ELF-1 (cell line): ENCODE measurements at regions not wholly inside any gene's neighbourhood (a gene's known extent, or its start where the extent isn't known, plus 50 kb on each side); places are given as distances from the start of the nearest gene placed in this dataset.

Experiments used
- DNase-seq: peaks from one replicate; pipeline ENCODE4 v3.0.0-alpha.2; 2016; ENCODE audit warnings: low read depth, low spot score

DNA sequence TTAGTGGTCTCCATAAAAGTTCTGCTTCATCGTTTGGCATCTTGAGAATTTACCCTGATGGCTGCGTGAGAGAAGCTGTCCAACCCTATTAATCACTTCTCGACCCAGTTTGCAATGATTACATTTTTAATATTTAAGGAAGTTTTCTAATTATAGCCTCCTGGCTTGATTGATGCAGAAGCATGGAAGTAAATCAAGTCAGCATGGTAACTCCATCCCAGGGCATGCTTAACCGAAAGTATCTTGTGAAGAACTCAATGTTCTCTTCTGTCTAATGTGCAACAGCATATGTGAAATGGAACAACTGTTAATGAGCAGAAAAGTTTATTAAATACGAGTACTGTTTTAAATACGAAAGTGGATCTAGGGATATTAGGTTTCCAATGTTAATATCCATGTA is 278.9 kb upstream of the CD180 start:
- no peak for DNase-seq

- DNase-seq = no peak
Measured at GRCh38 chr5:67474597-67475238, 278.1 kb upstream of the CD180 start.

- no peak for DNase-seq
Measured at GRCh38 chr5:67467110-67467509, 270.5 kb upstream of the CD180 start.

- DNase-seq = no peak
Measured at GRCh38 chr5:67465537-67466207, 269.1 kb upstream of the CD180 start.

DNA sequence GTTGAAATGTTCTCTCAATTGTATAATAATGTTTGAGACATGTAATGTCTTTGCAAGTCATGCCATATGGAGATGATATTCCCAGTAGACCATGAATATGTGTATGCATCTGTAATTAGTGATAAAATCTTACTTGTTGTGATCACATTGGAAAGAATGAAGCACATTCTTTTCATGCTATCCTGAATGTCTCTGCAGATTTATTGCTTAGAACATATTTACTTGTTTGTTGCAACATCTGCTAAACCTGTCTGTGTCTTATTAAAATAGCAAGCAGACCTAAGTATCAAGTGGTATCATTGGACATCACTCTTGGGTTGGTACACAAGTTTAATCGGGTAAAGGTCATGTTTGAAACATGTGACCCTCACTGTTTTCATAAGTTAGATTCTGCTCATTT is 265.5 kb upstream of the CD180 start:
- DNase-seq = no peak

GRCh38 chr5:67459253-67459652 is 262.7 kb upstream of the CD180 start:
- DNase-seq = no peak

GRCh38 chr5:67455970-67456369 is 259.4 kb upstream of the CD180 start:
- DNase-seq = no peak

DNA sequence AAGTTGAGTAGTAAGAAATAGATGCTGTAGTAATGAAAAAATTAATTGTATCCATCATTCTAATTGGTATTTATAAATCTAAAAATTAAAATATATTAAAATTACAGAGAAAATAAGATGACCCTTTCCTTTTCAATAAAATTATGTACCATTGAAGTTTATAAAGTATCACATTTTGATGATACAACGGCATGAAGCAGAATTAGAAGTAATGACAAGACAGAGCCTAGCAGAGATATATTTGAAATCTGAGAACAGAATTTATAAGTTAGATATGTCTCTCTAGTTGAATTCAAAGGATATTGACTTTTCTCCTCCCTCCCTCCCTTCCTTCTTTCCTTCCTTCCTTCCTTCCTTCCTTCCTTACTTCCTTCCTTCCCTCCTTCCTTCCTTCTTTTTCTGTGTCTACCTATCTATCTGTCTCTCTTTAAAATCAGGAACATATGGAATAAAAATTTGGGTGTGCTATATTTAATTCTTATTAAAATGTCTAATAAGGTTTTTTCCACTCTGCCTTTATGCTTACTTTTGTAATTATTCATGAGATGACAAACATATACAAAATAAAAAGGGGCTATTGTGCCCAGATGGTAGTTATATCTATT is 258.5 kb upstream of the CD180 start:
- no peak for DNase-seq

GRCh38 chr5:67453111-67453905 is 256.7 kb upstream of the CD180 start:
- no peak for DNase-seq

DNA sequence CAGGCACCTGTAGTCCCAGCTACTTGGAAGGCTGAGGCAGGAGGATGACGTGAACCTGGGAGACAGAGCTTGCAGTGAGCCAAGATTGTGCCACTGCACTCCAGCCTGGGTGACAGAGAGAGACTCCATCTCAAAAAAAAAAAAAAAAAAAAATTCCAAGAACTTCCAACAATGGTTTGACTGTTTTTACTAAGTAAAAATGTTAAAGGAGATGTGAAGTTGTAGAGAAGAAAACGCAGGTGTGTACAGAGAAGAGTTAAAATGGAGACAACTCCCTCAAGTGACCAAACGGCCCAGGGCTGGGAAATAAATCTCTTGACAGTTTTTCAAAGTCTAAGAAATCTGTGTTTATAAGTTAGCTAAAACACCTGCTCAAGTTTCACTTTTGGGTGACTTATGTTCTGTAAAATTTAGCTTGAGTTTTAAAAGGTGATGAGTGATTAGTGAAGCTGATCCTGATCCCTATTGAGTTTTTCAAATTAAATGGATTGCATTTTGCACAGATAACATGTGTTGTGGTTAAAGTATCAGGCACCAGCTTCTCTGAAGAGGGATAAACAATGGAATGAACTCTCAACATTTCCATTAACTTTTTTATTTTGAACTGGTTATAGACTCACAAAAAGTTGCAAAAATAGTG is 255.2 kb upstream of the CD180 start:
- DNase-seq = no peak

DNA sequence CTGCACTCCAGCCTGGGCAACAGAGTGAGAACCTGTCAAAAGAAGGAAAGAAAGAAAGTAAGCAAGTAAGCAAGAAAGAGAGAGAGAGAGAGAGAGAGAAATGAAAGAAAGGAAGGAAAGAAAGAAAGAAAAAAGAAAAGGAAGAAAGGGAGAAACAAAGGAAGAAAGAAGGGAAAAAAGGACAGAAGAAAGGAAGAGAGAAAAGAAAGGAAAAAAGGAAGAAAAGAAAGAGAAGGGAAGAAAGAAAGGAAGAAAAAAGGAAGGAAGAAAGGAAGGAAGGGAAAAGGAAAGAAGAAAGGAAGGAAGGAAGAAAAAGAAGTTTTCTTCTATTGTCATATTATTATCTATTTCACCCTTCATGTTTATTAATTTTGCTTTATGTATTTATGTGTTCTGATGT is 251.1 kb upstream of the CD180 start:
- DNase-seq = no peak

GRCh38 chr5:67437905-67438845 is 241.6 kb upstream of the CD180 start:
- DNase-seq = no peak

DNA sequence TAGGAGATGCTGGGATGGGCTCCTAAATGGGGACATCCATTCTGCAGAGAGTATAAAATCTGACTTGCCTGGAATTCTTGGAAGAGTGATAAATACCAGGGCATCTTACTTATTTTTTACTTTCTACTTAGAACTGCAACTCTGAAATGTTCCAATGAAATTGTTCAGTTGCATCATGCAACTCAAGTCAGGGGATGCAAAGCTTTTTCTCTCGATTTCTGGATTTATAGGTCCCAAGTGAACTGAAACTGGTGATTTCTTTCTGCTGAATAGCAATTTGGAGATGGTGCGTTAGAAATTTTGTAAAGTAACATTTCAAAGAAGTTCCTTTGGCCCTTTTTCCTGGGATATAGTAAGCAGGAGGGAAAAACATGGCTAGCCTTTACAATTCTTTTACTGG is 238.4 kb upstream of the CD180 start:
- DNase-seq = no peak

DNA sequence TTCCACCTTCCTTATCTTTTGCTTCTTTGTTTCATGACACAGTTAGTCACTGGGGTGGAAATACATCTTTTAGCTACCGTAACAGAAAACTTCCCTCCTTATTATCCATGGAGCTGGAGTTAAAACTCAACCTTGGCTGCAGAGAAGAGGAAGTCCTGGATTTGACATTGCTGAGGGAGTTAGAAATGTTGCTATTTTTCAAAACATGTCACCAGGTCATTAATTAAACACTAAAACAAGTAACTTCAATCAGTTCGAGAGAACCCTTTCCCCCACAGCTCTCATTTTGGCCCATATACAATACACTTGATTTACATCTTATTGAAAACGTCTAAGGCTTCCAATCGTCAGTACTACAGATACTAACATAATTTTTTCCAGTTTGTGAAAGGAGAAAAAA is 237.9 kb upstream of the CD180 start:
- no peak for DNase-seq

- DNase-seq = no peak
Measured at GRCh38 chr5:67432606-67433005, 236.0 kb upstream of the CD180 start.

- DNase-seq = no peak
Measured at GRCh38 chr5:67431191-67431590, 234.6 kb upstream of the CD180 start.

DNA sequence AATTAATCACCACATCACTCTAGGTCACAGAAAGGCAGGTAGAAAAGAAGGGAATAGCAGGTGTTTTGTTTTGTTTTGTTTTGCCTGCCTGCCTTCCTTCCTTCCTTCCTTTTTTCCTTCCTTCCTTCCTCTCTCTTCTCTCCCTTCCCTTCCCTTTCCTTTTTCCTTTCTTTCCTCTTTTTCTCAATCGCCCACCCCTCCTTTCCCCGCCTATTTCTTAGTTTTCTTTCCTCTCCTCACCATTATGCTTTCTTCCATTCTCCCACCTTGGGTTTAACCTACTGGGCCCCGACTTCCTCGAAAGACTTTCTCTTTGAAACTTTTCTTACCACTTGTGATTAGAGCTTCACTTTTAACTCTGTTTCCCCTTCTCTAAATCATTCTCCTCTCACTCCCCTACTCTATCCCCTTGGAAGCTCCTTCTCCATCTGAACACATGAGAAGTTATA is 231.3 kb upstream of the CD180 start:
- no peak for DNase-seq

DNA sequence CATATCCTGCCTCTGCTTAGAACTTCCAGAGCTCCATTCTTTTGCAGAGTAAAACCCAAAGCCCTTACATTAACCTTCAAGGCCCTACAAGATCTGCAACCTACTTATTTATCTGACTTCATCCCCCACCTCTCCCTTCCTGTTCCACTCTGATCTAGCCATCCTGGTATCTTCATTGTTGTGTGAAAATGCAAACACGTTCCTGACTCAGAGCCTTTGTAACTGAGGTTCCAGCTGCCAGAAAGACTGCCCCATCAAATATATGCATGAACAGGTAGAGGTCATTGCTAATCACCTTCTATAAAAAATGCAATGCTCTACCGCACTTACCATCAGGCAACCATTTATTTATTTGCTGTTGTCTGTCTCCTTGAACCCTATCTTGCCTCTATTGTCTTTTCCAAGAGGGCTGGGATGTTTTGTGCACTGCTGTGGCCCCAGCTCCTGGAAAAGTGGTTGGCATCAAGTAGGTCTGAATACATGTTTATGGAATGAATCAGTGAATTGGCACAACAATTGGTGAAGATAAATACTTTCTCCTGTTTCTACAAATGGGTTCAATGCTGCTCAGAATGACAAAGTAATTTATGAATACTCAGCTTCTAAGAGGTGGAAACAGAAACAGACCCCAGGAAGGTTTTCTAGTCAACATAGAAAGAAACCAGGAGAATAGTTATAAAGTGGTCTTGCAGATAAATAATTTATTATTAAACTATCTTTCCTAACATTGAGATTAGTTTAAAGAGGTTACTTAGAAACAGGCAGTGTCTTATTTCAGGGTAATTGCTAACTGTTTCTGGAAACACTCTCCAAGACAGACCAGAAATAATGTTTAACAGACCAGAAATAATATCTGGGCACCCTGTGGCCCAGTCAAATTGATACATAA is 230.6 kb upstream of the CD180 start:
- DNase-seq = no peak

- DNase-seq = no peak
Measured at GRCh38 chr5:67425514-67425913, 228.9 kb upstream of the CD180 start.

DNA sequence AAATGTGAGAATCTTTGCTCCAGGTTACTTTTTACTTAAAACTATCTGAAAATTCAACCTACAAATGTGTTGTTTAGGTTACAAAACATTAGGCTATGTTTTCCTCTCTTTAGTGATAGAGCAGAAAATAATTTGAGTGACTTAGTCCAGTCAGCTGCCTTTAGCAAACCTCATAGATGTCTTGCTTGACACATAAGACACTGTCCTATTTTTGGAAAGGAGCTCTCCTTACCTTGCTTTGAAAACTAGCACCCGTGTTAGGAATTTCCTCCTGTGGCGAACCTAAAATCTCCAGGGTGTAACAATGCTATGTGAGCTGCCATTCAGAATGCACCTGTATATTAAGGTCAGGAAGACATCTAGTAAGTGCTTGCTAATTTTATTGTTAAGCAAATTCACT is 221.2 kb upstream of the CD180 start:
- no peak for DNase-seq
